Caki2 (cell line): ENCODE measurements at regions not wholly inside any gene's neighbourhood (a gene's known extent, or its start where the extent isn't known, plus 50 kb on each side); places are given as distances from the start of the nearest gene placed in this dataset.
"Not testable (repeated sequence)": the region's sequence is repeated elsewhere in the genome, so short reads cannot be mapped to it uniquely, and the experiment has no call there.

ENCODE experiments used
- DNase-seq: peaks from one replicate; pipeline ENCODE4 v3.0.0-alpha.2; 2015; ENCODE audit warnings: low read depth
- in situ Hi-C: cut with HindIII; loops from 2 replicates; pipeline ENCODE4 v1.10.0; 2016; ENCODE audit warnings: low sequenced_read_pairs, low pct_unique_long_range_greater_than_20kb, mixed read lengths

GRCh38 chr2:38158378-38159118 is 82.6 kb upstream of the CYP1B1 start:
- in situ Hi-C loops, result no loop called here
- DNase-seq, result no peak

GRCh38 chr2:38156436-38156835 is 80.5 kb upstream of the CYP1B1 start:
- in situ Hi-C loops, result no loop called here
- DNase-seq, result no peak

- DNase-seq, result no peak
Observed at GRCh38 chr2:38155015-38155414, 79.1 kb upstream of the CYP1B1 start.

GRCh38 chr2:38154395-38154794 is 78.4 kb upstream of the CYP1B1 start:
- in situ Hi-C loops, result no loop called here

More at GRCh38 chr2:38155015-38155414, 79.1 kb upstream of the CYP1B1 start:
- in situ Hi-C loops, result no loop called here

GRCh38 chr2:38153476-38154135 is 77.7 kb upstream of the CYP1B1 start:
- DNase-seq, result no peak
- in situ Hi-C loops, result no loop called here

More at GRCh38 chr2:38154395-38154794, 78.4 kb upstream of the CYP1B1 start:
- DNase-seq, result no peak

- DNase-seq, result no peak
- in situ Hi-C loops, result no loop called here
Observed at GRCh38 chr2:38152913-38153312, 77.0 kb upstream of the CYP1B1 start.

DNA sequence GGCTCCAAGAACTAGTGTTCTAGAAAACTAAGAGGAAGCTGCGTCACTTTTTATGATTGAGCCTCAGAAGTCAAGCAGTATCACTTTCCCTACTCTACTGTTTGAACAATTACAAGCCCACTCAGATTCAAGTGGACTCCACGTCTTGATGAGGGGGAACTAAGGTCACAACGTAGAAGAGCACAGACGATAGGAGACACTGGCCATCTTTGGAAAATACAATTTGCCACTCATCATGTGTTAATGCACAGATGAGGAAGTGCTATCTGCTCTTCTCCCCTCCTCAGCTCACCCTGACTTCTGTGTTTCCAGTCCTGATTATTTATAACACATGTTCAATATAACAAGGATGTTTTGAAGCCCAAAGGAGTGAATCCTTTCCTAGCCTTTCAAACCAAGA is 76.1 kb upstream of the CYP1B1 start:
- in situ Hi-C loops, result no loop called here
- DNase-seq, result no peak

- in situ Hi-C loops, result no loop called here
- no peak for DNase-seq
Observed at GRCh38 chr2:38149531-38149930, 73.6 kb upstream of the CYP1B1 start.

DNA sequence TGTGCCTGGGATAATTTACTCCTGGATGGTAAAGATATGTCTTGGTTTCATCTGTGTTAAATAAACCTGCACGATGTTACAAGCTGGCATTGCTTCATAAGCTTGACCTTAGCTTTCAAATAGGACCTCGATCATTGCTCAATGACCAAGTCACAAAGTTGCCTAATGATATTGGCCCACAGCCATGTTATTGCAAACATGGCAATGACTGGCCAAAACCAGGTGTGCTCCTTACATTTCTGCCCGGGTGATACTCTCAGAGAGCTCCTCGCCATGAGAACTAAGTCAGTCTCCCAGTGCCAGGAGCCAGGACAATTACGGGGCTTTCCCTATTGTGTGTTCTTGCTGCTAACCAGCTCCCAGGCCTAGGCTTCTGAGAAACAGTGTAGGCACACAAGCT is 72.5 kb upstream of the CYP1B1 start:
- DNase-seq, result peak; percentile 76
- in situ Hi-C loops, result no loop called here

DNA sequence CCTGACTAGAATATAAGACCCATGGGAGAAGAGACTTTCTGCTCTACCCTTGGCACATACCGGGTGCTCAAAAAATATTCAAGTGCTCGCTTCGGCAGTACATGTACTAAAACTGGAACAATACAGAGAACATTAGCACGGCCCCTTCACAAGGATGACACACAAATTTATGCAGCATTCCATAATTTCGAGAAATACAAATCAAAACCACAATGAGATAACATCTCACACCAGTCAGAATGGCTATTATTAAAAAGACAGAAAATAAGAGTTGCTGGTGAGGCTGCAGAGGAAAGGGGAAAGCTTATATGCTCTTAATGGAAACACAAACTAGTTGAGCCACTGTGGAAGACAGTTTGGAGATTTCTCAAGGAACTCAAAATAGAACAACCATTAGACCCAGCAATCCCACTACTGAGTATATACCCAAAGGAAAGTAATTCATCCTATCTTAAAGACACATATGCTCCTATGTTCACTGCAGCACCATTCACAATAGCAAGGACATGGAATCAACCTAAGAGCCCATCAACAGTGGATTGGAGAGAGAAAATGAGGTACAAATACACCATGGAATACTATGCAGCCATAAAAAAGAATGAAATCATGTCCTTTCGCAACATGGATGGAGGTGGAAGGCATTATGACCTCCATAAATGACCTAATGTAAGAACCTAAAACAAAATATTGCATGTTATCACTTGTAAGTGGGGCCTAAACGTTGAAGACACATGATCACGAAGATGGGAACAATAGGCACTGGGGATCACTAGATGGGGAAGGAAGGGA is 71.6 kb upstream of the CYP1B1 start:
- no peak for DNase-seq
- in situ Hi-C loops, result no loop called here

DNA sequence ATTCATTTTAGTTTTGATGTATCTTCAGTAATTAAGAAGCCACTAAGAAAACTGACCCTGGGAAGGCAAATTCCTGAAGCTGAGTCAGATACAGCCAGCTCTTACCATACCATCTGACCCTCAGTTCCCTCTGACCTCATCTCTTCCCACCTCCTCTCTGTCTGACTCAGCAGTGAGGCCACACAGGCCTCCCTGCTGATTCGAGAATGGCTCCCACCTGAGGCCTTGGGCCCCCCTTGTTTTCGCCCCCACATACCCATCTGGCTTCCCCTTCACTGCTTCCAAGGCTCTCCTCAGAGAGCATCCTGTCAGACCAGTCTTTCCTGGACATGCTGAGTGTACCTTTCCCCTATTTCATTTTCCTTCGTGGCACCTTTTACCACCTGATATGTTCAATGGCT is 71.0 kb upstream of the CYP1B1 start:
- peak; percentile 94 for DNase-seq
- in situ Hi-C loops, result no loop called here

- peak; percentile 95 for DNase-seq
- in situ Hi-C loops, result no loop called here
Observed at GRCh38 chr2:38146275-38146906, 70.4 kb upstream of the CYP1B1 start.

DNA sequence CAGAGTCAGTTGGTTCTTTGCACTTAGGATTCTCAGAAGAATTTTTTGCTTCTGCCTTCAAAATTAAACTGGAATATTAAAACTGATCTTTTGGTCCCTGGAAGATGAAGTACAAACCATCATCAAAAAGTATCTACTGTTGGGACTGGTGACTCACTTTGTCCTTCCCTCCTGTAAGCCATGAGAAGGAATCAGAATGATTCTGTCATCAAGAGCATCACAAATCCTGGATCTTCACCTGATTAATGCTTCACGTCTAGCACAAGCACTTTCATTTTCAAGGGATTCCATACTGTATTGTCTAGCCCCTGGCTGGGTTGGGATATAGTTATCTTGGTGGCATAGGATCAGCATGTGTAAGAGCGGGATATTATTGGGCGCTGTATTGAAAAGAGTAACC is 69.3 kb upstream of the CYP1B1 start:
- no peak for DNase-seq
- in situ Hi-C loops, result no loop called here

GRCh38 chr2:38142627-38143026 is 66.7 kb upstream of the CYP1B1 start:
- in situ Hi-C loops, result no loop called here

GRCh38 chr2:38141501-38141900 is 65.5 kb upstream of the CYP1B1 start:
- in situ Hi-C loops, result no loop called here

More at GRCh38 chr2:38142627-38143026, 66.7 kb upstream of the CYP1B1 start:
- DNase-seq, result no peak

GRCh38 chr2:38138996-38139395 is 63.0 kb upstream of the CYP1B1 start:
- DNase-seq, result no peak
- in situ Hi-C loops, result no loop called here

More at GRCh38 chr2:38141501-38141900, 65.5 kb upstream of the CYP1B1 start:
- DNase-seq, result no peak

- in situ Hi-C loops, result no loop called here
- no peak for DNase-seq
Observed at GRCh38 chr2:38138419-38138818, 62.5 kb upstream of the CYP1B1 start.

DNA sequence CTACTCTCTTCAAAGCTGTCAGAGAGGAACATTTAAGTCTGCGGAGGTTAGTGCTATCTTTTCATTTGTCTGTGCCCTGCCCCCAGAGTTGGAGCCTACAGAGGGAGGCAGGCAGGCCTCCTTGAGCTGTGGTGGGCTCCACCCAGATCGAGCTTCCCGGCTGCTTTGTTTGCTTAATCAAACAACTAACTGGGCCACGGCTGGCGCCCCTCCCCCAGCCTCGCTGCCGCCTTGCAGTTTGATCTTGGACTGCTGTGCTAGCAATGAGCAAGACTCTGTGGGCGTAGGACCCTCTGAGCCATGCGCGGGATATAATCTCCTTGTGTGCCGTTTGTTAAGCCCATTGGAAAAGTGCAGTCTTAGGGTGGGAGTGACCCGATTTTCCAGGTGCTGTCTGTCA is 62.0 kb upstream of the CYP1B1 start:
- DNase-seq, in situ Hi-C loops: not testable (repeated sequence)

DNA sequence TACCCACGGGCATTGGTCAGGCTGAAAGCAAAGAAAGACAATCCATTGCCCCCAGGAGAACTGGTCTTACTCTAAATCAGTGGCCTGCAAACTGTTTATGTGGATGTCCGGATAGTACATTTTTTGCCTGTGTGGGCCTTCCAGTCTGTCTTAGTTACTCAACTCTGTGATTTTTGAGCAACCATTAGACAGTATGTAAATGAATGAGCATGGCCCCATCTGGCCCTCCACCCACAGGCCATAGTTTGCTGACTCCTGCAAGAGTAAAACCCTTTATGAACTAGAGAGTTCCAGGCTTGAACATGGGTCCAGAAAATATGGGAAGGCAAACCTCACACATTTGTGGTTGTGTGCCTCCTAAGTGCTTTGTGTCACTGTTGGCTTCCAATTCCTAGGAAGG is 55.7 kb upstream of the CYP1B1 start:
- no peak for DNase-seq
- in situ Hi-C loops, result no loop called here
